ENCODE measurements at regions not wholly inside any gene's neighbourhood (a gene's known extent, or its start where the extent isn't known, plus 50 kb on each side); places are given as distances from the start of the nearest gene placed in this dataset.

- no peaks in the 10 kb centered on the region for H3K27me3 ChIP-seq (ENCODE audit: control insufficient read depth, insufficient read depth, low read length)
- no peaks in the 10 kb centered on the region for H3K36me3 ChIP-seq (ENCODE audit: control insufficient read depth, insufficient read depth, low read length)
- no peak overlapping the region for H3K4me3 ChIP-seq (ENCODE audit: low read depth, low read length)
- FAIRE-seq, result peak; percentile 96
- peak; percentile 94 for DNase-seq (ENCODE audit: low read depth)
- TF ChIP-seq, protein P1, sequence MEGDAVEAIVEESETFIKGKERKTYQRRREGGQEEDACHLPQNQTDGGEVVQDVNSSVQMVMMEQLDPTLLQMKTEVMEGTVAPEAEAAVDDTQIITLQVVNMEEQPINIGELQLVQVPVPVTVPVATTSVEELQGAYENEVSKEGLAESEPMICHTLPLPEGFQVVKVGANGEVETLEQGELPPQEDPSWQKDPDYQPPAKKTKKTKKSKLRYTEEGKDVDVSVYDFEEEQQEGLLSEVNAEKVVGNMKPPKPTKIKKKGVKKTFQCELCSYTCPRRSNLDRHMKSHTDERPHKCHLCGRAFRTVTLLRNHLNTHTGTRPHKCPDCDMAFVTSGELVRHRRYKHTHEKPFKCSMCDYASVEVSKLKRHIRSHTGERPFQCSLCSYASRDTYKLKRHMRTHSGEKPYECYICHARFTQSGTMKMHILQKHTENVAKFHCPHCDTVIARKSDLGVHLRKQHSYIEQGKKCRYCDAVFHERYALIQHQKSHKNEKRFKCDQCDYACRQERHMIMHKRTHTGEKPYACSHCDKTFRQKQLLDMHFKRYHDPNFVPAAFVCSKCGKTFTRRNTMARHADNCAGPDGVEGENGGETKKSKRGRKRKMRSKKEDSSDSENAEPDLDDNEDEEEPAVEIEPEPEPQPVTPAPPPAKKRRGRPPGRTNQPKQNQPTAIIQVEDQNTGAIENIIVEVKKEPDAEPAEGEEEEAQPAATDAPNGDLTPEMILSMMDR (IDR thresholded peaks at IDR 0.05; ENCODE audit: insufficient read depth, low read length, severe bottlenecking), result no peak
Measured at GRCh38 chr5:107217721-107218130, 453.0 kb downstream of the EFNA5 start.

GRCh38 chr5:107216587-107216986 lies 454.1 kb downstream of the EFNA5 start:
- FAIRE-seq (no peak), DNase-seq (ENCODE audit: low read depth) (no peak)
- H3K36me3 ChIP-seq (ENCODE audit: control insufficient read depth, insufficient read depth, low read length), result no peaks in the 10 kb centered on the region
- TF ChIP-seq, protein P1 (IDR thresholded peaks at IDR 0.05; ENCODE audit: insufficient read depth, low read length, severe bottlenecking), result no peak
- H3K27me3 ChIP-seq (ENCODE audit: control insufficient read depth, insufficient read depth, low read length), result no peaks in the 10 kb centered on the region
- H3K4me3 ChIP-seq (ENCODE audit: low read depth, low read length), result no peak overlapping the region

DNA sequence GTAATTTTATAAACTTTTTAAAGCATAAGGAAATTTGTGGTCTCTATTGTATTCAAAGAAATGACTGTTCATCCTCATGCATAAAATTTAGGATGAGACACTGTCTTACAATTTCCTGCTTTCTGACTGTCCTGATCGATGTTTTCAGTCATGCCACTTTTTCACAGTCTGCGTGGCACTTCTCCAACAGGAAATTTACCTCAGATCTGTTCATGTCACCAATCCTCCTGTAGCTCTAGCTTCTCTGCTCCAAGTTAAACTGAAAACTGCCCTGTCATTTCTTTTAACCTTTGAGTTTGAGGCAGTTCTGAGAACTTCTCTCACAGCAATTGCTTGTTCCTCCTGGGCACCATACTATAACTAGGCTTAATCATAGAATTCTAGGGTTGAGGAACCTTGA lies 455.1 kb downstream of the EFNA5 start:
- DNase-seq (ENCODE audit: low read depth), result peak; percentile 56
- Histone ChIP-seq H3K27me3 (ENCODE audit: control insufficient read depth, insufficient read depth, low read length) (no peaks in the 10 kb centered on the region), H3K4me3 (ENCODE audit: low read depth, low read length) (no peak overlapping the region), H3K36me3 (ENCODE audit: control insufficient read depth, insufficient read depth, low read length) (no peaks in the 10 kb centered on the region)
- FAIRE-seq, result no peak
- TF ChIP-seq, protein P1 (IDR thresholded peaks at IDR 0.05; ENCODE audit: insufficient read depth, low read length, severe bottlenecking), result no peak

- DNase-seq (ENCODE audit: low read depth) (no peak), FAIRE-seq (no peak)
- TF ChIP-seq, protein P1 (IDR thresholded peaks at IDR 0.05; ENCODE audit: insufficient read depth, low read length, severe bottlenecking), result no peak
- no peaks in the 10 kb centered on the region for H3K36me3 ChIP-seq (ENCODE audit: control insufficient read depth, insufficient read depth, low read length)
- no peak overlapping the region for H3K4me3 ChIP-seq (ENCODE audit: low read depth, low read length)
- H3K27me3 ChIP-seq (ENCODE audit: control insufficient read depth, insufficient read depth, low read length), result no peaks in the 10 kb centered on the region
Measured at GRCh38 chr5:107213025-107213424, 457.7 kb downstream of the EFNA5 start.

DNA sequence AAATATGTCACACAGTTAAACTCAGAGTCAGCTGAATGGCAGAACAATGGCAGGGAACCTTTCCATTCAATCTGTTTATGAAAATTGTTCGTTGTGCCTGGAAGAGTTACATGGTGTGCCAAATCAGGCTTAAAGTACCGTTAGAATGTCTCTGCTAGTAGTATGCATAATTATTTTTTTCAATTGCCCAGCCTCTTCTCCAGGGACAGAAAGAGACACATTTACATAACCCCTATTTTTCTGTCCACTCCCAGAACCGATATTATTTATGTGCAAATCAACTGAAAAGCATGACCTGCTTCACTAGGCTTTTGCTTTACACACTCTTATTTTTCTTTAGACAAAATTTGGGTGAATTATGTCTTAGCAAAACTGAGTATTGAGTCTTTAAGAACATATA lies 459.1 kb downstream of the EFNA5 start:
- TF ChIP-seq, protein P1 (IDR thresholded peaks at IDR 0.05; ENCODE audit: insufficient read depth, low read length, severe bottlenecking), result no peak
- no peak for DNase-seq (ENCODE audit: low read depth)
- Histone ChIP-seq H3K27me3 (ENCODE audit: control insufficient read depth, insufficient read depth, low read length) (no peaks in the 10 kb centered on the region), H3K36me3 (ENCODE audit: control insufficient read depth, insufficient read depth, low read length) (no peaks in the 10 kb centered on the region), H3K4me3 (ENCODE audit: low read depth, low read length) (no peak overlapping the region)
- no peak for FAIRE-seq

DNA sequence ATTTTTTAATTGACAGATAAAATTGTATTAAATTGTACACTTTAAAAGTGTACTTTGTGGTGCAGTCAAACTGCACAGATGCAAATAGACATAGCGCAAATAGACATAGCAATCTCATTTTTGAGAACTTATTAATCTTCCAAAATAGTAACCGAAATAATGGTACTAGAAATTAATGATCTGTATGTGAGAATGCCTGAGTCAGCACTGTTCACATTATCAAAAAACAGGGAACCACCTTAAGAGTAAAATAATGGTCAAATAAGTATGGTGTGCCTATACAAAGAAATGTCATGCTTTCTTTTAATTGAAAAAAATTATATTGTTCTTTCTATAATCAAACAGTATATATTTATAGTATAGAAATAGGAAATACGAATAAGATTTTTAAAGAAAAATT lies 461.9 kb downstream of the EFNA5 start:
- Histone ChIP-seq H3K36me3 (ENCODE audit: control insufficient read depth, insufficient read depth, low read length) (no peaks in the 10 kb centered on the region), H3K27me3 (ENCODE audit: control insufficient read depth, insufficient read depth, low read length) (no peaks in the 10 kb centered on the region), H3K4me3 (ENCODE audit: low read depth, low read length) (no peak overlapping the region)
- no peak for DNase-seq (ENCODE audit: low read depth)
- no peak for FAIRE-seq
- TF ChIP-seq, protein P1 (IDR thresholded peaks at IDR 0.05; ENCODE audit: insufficient read depth, low read length, severe bottlenecking), result no peak
